Endothelial cell (in vitro differentiated cells): ENCODE measurements at regions not wholly inside any gene's neighbourhood (a gene's known extent, or its start where the extent isn't known, plus 50 kb on each side); places are given as distances from the start of the nearest gene placed in this dataset.

Experiments used
- DNase-seq: peaks from one replicate; pipeline ENCODE4 v3.0.0; 2021; ENCODE audit warnings: low spot score
- H3K27ac Mint-ChIP-seq: one replicate; pipeline ENCODE4 v1.8.0; 2021; ENCODE audit warnings: mixed read lengths, inconsistent platforms; ENCODE audit not compliant: unreplicated experiment
- H3K27me3 Mint-ChIP-seq: one replicate; pipeline ENCODE4 v1.8.0; 2021; ENCODE audit warnings: mild to moderate bottlenecking, moderate library complexity, mixed read lengths, inconsistent platforms; ENCODE audit not compliant: unreplicated experiment
- H3K36me3 Mint-ChIP-seq: one replicate; pipeline ENCODE4 v1.8.0; 2021; ENCODE audit warnings: mild to moderate bottlenecking, low read depth, mixed read lengths, inconsistent platforms; ENCODE audit not compliant: unreplicated experiment
- H3K4me1 Mint-ChIP-seq: one replicate; pipeline ENCODE4 v1.8.0; 2021; ENCODE audit warnings: mild to moderate bottlenecking, mixed read lengths, inconsistent platforms; ENCODE audit not compliant: unreplicated experiment
- H3K4me3 Mint-ChIP-seq: one replicate; pipeline ENCODE4 v1.8.0; 2021; ENCODE audit warnings: mild to moderate bottlenecking, mixed read lengths, inconsistent platforms; ENCODE audit not compliant: unreplicated experiment
- H3K9me3 Mint-ChIP-seq: one replicate; pipeline ENCODE4 v1.8.0; 2021; ENCODE audit warnings: mixed read lengths, inconsistent platforms; ENCODE audit not compliant: unreplicated experiment
- TF ChIP-seq, protein P1 (sequence below): fragments of 200-600 bp; sonication (generic); IDR thresholded peaks from one replicate; pipeline ENCODE4 v1.5.0; 2021; ENCODE audit warnings: antibody characterized with exemption; ENCODE audit not compliant: unreplicated experiment

GRCh38 chr15:47954196-47954595, 166.6 kb upstream of the SLC24A5 start:
- no peak overlapping the region for H3K27ac Mint-ChIP-seq
- TF ChIP-seq, protein P1, sequence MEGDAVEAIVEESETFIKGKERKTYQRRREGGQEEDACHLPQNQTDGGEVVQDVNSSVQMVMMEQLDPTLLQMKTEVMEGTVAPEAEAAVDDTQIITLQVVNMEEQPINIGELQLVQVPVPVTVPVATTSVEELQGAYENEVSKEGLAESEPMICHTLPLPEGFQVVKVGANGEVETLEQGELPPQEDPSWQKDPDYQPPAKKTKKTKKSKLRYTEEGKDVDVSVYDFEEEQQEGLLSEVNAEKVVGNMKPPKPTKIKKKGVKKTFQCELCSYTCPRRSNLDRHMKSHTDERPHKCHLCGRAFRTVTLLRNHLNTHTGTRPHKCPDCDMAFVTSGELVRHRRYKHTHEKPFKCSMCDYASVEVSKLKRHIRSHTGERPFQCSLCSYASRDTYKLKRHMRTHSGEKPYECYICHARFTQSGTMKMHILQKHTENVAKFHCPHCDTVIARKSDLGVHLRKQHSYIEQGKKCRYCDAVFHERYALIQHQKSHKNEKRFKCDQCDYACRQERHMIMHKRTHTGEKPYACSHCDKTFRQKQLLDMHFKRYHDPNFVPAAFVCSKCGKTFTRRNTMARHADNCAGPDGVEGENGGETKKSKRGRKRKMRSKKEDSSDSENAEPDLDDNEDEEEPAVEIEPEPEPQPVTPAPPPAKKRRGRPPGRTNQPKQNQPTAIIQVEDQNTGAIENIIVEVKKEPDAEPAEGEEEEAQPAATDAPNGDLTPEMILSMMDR = no peak
- no peaks in the 10 kb centered on the region for H3K9me3 Mint-ChIP-seq
- H3K4me3 Mint-ChIP-seq = no peak overlapping the region
- H3K4me1 Mint-ChIP-seq = peaks cover 9% of the 10 kb centered on the region
- H3K27me3 Mint-ChIP-seq = peaks cover 3% of the 10 kb centered on the region
- DNase-seq = no peak
- H3K36me3 Mint-ChIP-seq = no peaks in the 10 kb centered on the region

GRCh38 chr15:47955021-47955420, 165.8 kb upstream of the SLC24A5 start:
- H3K4me3 Mint-ChIP-seq = no peak overlapping the region
- H3K4me1 Mint-ChIP-seq = peaks cover 13% of the 10 kb centered on the region
- H3K27me3 Mint-ChIP-seq = peaks cover 3% of the 10 kb centered on the region
- TF ChIP-seq, protein P1 = no peak
- H3K27ac Mint-ChIP-seq = no peak overlapping the region
- no peak for DNase-seq
- H3K36me3 Mint-ChIP-seq = no peaks in the 10 kb centered on the region
- no peaks in the 10 kb centered on the region for H3K9me3 Mint-ChIP-seq

DNA sequence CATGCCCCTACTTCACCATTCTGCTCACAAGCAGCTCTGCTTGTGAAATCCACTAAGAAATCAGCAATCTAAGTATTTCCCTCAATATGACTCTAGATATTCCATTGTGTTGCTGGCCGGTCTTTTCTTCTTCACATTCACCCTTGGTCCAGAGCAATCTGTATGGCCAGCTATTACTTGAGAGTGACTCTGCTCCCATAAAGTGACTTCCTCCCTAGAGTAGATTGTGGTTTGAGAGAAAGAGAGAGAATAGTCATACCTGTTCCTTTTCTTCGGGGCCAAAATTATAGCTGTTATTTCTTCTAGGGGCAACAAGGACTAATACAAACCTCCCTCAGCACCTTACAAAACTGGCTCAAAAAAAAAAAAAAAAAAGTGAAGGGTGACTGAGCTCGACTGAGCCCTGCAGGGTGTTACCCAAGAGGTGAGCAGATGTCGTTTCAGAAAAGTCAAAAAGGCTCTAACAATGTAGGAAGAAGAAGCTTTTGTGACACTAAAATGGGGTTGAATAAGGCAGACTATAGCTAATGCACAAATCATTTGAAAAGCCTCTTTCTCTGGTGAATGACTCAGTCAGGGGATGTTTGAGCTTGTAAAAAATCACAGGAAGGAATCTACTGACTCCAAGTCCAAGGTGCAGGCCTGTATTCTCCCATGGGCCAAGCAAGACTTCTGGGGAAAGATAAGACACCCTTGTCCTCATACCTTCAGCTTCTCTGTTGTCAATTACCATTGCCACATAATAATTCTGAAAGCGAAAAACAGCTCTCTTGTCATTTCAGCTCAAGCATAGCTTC, 161.0 kb upstream of the SLC24A5 start:
- Mint-ChIP-seq H3K9me3 (no peaks in the 10 kb centered on the region), H3K36me3 (no peaks in the 10 kb centered on the region), H3K27me3 (peaks cover 1% of the 10 kb centered on the region)

DNA sequence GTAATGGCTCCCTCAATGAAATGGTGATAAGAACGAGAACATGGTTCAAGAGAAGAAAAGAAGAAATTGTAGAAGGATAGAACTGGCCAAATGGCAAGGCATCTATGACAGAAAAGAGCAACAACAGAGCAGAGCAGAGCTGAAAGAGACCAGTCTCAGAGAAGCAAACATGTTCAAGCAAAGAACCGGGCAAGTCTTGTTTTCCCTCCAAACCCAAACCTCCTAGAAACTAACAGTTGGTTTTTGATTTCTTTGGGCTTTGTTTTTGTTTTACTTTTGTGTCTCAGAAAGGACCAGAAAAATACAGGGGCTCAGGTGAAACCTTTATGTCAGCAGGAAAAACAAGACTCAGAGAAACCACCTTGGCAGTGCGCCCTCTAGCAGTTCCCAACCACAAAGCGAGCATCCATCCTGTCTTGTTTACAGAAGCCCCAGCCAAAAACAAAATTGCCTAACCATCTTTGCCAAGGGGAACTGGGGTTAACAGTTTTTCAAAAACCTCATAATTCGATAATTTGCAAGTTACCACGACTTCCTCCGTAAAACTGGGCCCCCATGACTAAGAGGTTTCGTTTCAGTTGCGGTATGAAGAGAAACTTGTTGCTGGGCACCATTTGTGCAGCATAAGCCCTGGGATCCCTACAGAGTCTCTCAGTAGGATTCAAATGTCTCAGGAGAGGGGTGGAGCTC, 159.2 kb upstream of the SLC24A5 start:
- Mint-ChIP-seq H3K4me3 (no peak overlapping the region), H3K27ac (no peak overlapping the region), H3K4me1 (peaks cover 14% of the 10 kb centered on the region), H3K27me3 (peaks cover under 1% of the 10 kb centered on the region), H3K9me3 (no peaks in the 10 kb centered on the region), H3K36me3 (no peaks in the 10 kb centered on the region)
- DNase-seq = no peak
- TF ChIP-seq, protein P1 = no peak

More for the DNA sequence above, 161.0 kb upstream of the SLC24A5 start:
- Mint-ChIP-seq H3K4me1 (peaks cover 13% of the 10 kb centered on the region), H3K27ac (no peak overlapping the region), H3K4me3 (no peak overlapping the region)
- TF ChIP-seq, protein P1 = no peak
- DNase-seq = no peak

GRCh38 chr15:47963265-47963664, 157.5 kb upstream of the SLC24A5 start:
- TF ChIP-seq, protein P1 = no peak
- DNase-seq = no peak
- Mint-ChIP-seq H3K4me1 (peaks cover 18% of the 10 kb centered on the region), H3K27me3 (no peaks in the 10 kb centered on the region), H3K36me3 (no peaks in the 10 kb centered on the region), H3K27ac (no peak overlapping the region), H3K9me3 (no peaks in the 10 kb centered on the region), H3K4me3 (no peak overlapping the region)
